NCI-H82 (cell line): ENCODE measurements at regions not wholly inside any gene's neighbourhood (a gene's known extent, or its start where the extent isn't known, plus 50 kb on each side); places are given as distances from the start of the nearest gene placed in this dataset.
A peak's percentile ranks its signal among the peaks of the same experiment; 100 is the strongest.

ENCODE experiments used
- DNase-seq: peaks from one replicate; lab custom pipeline; 2025; lab: John Stamatoyannopoulos, UW

GRCh38 chr13:88086577-88086976 lies 415.4 kb downstream of the SLITRK5 start:
- DNase-seq: no peak

GRCh38 chr13:88097541-88097940 lies 426.4 kb downstream of the SLITRK5 start:
- DNase-seq: no peak

GRCh38 chr13:88103824-88104223 lies 432.7 kb downstream of the SLITRK5 start:
- no peak for DNase-seq

- no peak for DNase-seq
Measured at GRCh38 chr13:88104576-88104975, 433.4 kb downstream of the SLITRK5 start.

GRCh38 chr13:88107570-88107969 lies 436.4 kb downstream of the SLITRK5 start:
- DNase-seq: no peak

- DNase-seq: no peak
Measured at GRCh38 chr13:88112526-88112925, 441.4 kb downstream of the SLITRK5 start.

GRCh38 chr13:88115976-88116375 lies 444.8 kb downstream of the SLITRK5 start:
- no peak for DNase-seq

GRCh38 chr13:88118952-88119351 lies 447.8 kb downstream of the SLITRK5 start:
- no peak for DNase-seq

GRCh38 chr13:88124142-88124541 lies 453.0 kb downstream of the SLITRK5 start:
- no peak for DNase-seq

GRCh38 chr13:88125055-88125454 lies 453.9 kb downstream of the SLITRK5 start:
- no peak for DNase-seq

GRCh38 chr13:88136098-88136790 lies 465.1 kb downstream of the SLITRK5 start:
- no peak for DNase-seq

GRCh38 chr13:88142653-88143052 lies 471.5 kb downstream of the SLITRK5 start:
- DNase-seq: no peak

- DNase-seq: peak; percentile 23
Measured at GRCh38 chr13:88144580-88144979, 473.4 kb downstream of the SLITRK5 start.

- DNase-seq: no peak
Measured at GRCh38 chr13:88153353-88153752, 482.2 kb downstream of the SLITRK5 start.

- no peak for DNase-seq
Measured at GRCh38 chr13:88154001-88154400, 482.8 kb downstream of the SLITRK5 start.

GRCh38 chr13:88162076-88162702 lies 491.0 kb downstream of the SLITRK5 start:
- DNase-seq: no peak

GRCh38 chr13:88176231-88176630 lies 505.1 kb downstream of the SLITRK5 start:
- no peak for DNase-seq

GRCh38 chr13:88183440-88183839 lies 512.3 kb downstream of the SLITRK5 start:
- no peak for DNase-seq

- no peak for DNase-seq
Measured at GRCh38 chr13:88188986-88189385, 517.8 kb downstream of the SLITRK5 start.

- no peak for DNase-seq
Measured at GRCh38 chr13:88189728-88190127, 518.6 kb downstream of the SLITRK5 start.

GRCh38 chr13:88196106-88196505 lies 524.9 kb downstream of the SLITRK5 start:
- peak; percentile 9 for DNase-seq

- DNase-seq: no peak
Measured at GRCh38 chr13:88217372-88217771, 546.2 kb downstream of the SLITRK5 start.

- DNase-seq: no peak
Measured at GRCh38 chr13:88217883-88218282, 546.7 kb downstream of the SLITRK5 start.

GRCh38 chr13:88223958-88224357 lies 552.8 kb downstream of the SLITRK5 start:
- no peak for DNase-seq
